Neural cell (in vitro differentiated cells): ENCODE measurements at regions not wholly inside any gene's neighbourhood (a gene's known extent, or its start where the extent isn't known, plus 50 kb on each side); places are given as distances from the start of the nearest gene placed in this dataset.

ENCODE experiments used
- H2AFZ ChIP-seq: fragments of 200-600, 300-800 bp; sonication (generic), shearing (Covaris generic); 2 replicates; pipeline ENCODE4 v1.6.0; 2014; ENCODE audit warnings: low read depth, mild to moderate bottlenecking, antibody characterized with exemption, low read length, moderate library complexity
- H3F3A ChIP-seq: fragments of 200-600 bp; shearing (Covaris generic); 2 replicates; pipeline ENCODE4 v1.6.1; 2016; ENCODE audit warnings: mild to moderate bottlenecking, moderate library complexity, mixed read lengths, antibody characterized with exemption, low read length; ENCODE audit not compliant: insufficient read depth, poor library complexity, severe bottlenecking
- H3K27ac ChIP-seq: fragments of 200-600, 300-800 bp; sonication (generic), shearing (Covaris generic); 2 replicates; pipeline ENCODE4 v1.5.1; 2014; ENCODE audit warnings: mild to moderate bottlenecking, low read length, moderate library complexity
- H3K27me3 ChIP-seq: fragments of 300-800, 200-600 bp; sonication (generic), shearing (Covaris generic); 2 replicates; pipeline ENCODE4 v1.6.0; 2014; ENCODE audit warnings: mild to moderate bottlenecking, low read depth, low read length, moderate library complexity; ENCODE audit not compliant: insufficient read depth
- H3K36me3 ChIP-seq: fragments of 300-800, 200-600 bp; sonication (generic), shearing (Covaris generic); 2 replicates; pipeline ENCODE4 v1.5.1; 2014; ENCODE audit warnings: mild to moderate bottlenecking, antibody characterized with exemption, low read length, moderate library complexity; ENCODE audit not compliant: insufficient read depth
- H3K4me2 ChIP-seq: fragments of 300-800, 200-600 bp; sonication (generic), shearing (Covaris generic); 2 replicates; pipeline ENCODE4 v1.6.0; 2014; ENCODE audit warnings: mild to moderate bottlenecking, low read length
- H3K4me3 ChIP-seq: fragments of 300-800, 200-600 bp; sonication (generic), shearing (Covaris generic); 2 replicates; pipeline ENCODE4 v1.5.1; 2014; ENCODE audit warnings: mild to moderate bottlenecking, low read length, moderate library complexity
- H3K79me2 ChIP-seq: fragments of 200-600 bp; shearing (Covaris generic); replicated peaks from 2 replicates; pipeline ENCODE4 v1.6.0; 2014; ENCODE audit warnings: mild to moderate bottlenecking, low read length, moderate library complexity; ENCODE audit not compliant: insufficient read depth
- H3K9ac ChIP-seq: fragments of 300-800, 200-600 bp; sonication (generic), shearing (Covaris generic); 2 replicates; pipeline ENCODE4 v1.6.1; 2016; ENCODE audit warnings: mild to moderate bottlenecking, low read length, mixed read lengths
- H3K9me2 ChIP-seq: fragments of 200-600 bp; shearing (Covaris generic); 2 replicates; pipeline ENCODE4 v1.6.1; 2016; ENCODE audit warnings: mild to moderate bottlenecking, low read length, mixed read lengths; ENCODE audit not compliant: insufficient read depth
- H3K9me3 ChIP-seq: fragments of 200-600, 300-800 bp; sonication (generic), shearing (Covaris generic); 2 replicates; pipeline ENCODE4 v1.6.1; 2016; ENCODE audit warnings: mild to moderate bottlenecking, mixed run types, low read length, moderate library complexity, mixed read lengths
- H4K20me1 ChIP-seq: fragments of 200-600 bp; shearing (Covaris generic); 2 replicates; pipeline ENCODE4 v1.6.1; 2016; ENCODE audit warnings: mild to moderate bottlenecking, mixed run types; ENCODE audit not compliant: insufficient read depth
- CTCF ChIP-seq: fragments of 450-650 bp; IDR thresholded peaks from 2 replicates; pipeline ENCODE4 v1.5.1; 2014; ENCODE audit warnings: antibody characterized with exemption, mild to moderate bottlenecking, moderate library complexity; ENCODE audit not compliant: poor library complexity, severe bottlenecking
- EP300 ChIP-seq: fragments of 450-650 bp; conservative IDR thresholded peaks from 2 replicates; pipeline ENCODE4 v1.6.1; 2014; ENCODE audit warnings: antibody characterized with exemption, mild to moderate bottlenecking, moderate library complexity; ENCODE audit not compliant: poor library complexity, severe bottlenecking
- EZH2 ChIP-seq: fragments of 200-600, 300-800 bp; shearing (Covaris generic), sonication (generic); IDR thresholded peaks from 2 replicates; pipeline ENCODE4 v1.6.1; 2014; ENCODE audit warnings: antibody characterized with exemption, low read length, borderline replicate concordance, mild to moderate bottlenecking; ENCODE audit not compliant: insufficient read depth, poor library complexity, severe bottlenecking
- MXI1 ChIP-seq: fragments of 450-650 bp; conservative IDR thresholded peaks from 2 replicates; pipeline ENCODE4 v1.6.1; 2014; ENCODE audit warnings: antibody characterized with exemption, mild to moderate bottlenecking; ENCODE audit not compliant: poor library complexity, severe bottlenecking
- POLR2AphosphoS5 ChIP-seq: IDR thresholded peaks from 2 replicates; pipeline ENCODE4 v1.6.1; 2012
- RAD21 ChIP-seq: fragments of 450-650 bp; conservative IDR thresholded peaks from 2 replicates; pipeline ENCODE4 v1.6.1; 2014; ENCODE audit warnings: antibody characterized with exemption, mild to moderate bottlenecking, moderate library complexity
- REST ChIP-seq: IDR thresholded peaks from 2 replicates; pipeline ENCODE4 v1.6.1; 2012; ENCODE audit warnings: borderline replicate concordance
- SMC3 ChIP-seq: fragments of 450-650 bp; conservative IDR thresholded peaks from 2 replicates; pipeline ENCODE4 v1.6.1; 2014; ENCODE audit warnings: antibody characterized with exemption, mild to moderate bottlenecking, moderate library complexity; ENCODE audit not compliant: poor library complexity
- TAF1 ChIP-seq: IDR thresholded peaks from 2 replicates; pipeline ENCODE4 v1.6.1; 2012; ENCODE audit warnings: low read depth

GRCh38 chr1:99594205-99594604, 51.7 kb upstream of the PALMD start:
- Histone ChIP-seq H3K36me3 (no peaks in the 10 kb centered on the region), H3K4me3 (no peak overlapping the region), H3F3A (no peaks in the 10 kb centered on the region), H3K27ac (no peak overlapping the region), H3K79me2 (no peaks in the 10 kb centered on the region), H3K4me2 (no peak overlapping the region), H4K20me1 (no peaks in the 10 kb centered on the region), H2AFZ (no peak overlapping the region), H3K27me3 (no peaks in the 10 kb centered on the region), H3K9me3 (no peaks in the 10 kb centered on the region), H3K9ac (no peak overlapping the region), H3K9me2 (no peaks in the 10 kb centered on the region)
- TF ChIP-seq EZH2 = no peak
- TF ChIP-seq EP300 = no peak
- TF ChIP-seq MXI1 = no peak
- TF ChIP-seq POLR2AphosphoS5 = no peak
- TF ChIP-seq RAD21 = no peak
- TF ChIP-seq TAF1 = no peak
- TF ChIP-seq SMC3 = no peak
- no peak for TF ChIP-seq CTCF

GRCh38 chr1:99595041-99595440, 50.9 kb upstream of the PALMD start:
- Histone ChIP-seq H2AFZ (no peak overlapping the region), H3K9me2 (no peaks in the 10 kb centered on the region), H3K27ac (no peak overlapping the region), H3K4me2 (no peak overlapping the region), H3K27me3 (no peaks in the 10 kb centered on the region), H3K4me3 (no peak overlapping the region), H4K20me1 (no peaks in the 10 kb centered on the region), H3F3A (no peaks in the 10 kb centered on the region), H3K79me2 (no peaks in the 10 kb centered on the region), H3K36me3 (no peaks in the 10 kb centered on the region), H3K9me3 (no peaks in the 10 kb centered on the region), H3K9ac (no peak overlapping the region)
- TF ChIP-seq EP300 (no peak), SMC3 (no peak), POLR2AphosphoS5 (no peak), EZH2 (no peak), CTCF (no peak), TAF1 (no peak), MXI1 (no peak), REST (no peak), RAD21 (no peak)
